ENCODE measurements at regions not wholly inside any gene's neighbourhood (a gene's known extent, or its start where the extent isn't known, plus 50 kb on each side); places are given as distances from the start of the nearest gene placed in this dataset.

GRCh38 chr21:39118061-39118460, 65.2 kb downstream of the PSMG1 start:
- TF ChIP-seq USF1 (IDR thresholded peaks at IDR 0.05) = no peak
- no peak for TF ChIP-seq EP300 (IDR thresholded peaks at IDR 0.05; ENCODE audit: borderline replicate concordance)
- TF ChIP-seq FOXM1 (IDR thresholded peaks at IDR 0.05; ENCODE audit: borderline replicate concordance, low read depth) = no peak
- no peak for TF ChIP-seq TAF1 (IDR thresholded peaks at IDR 0.05; ENCODE audit: low read depth)
- no peak for TF ChIP-seq RAD21 (IDR thresholded peaks at IDR 0.05; ENCODE audit: low read depth)
- TF ChIP-seq CEBPB (IDR thresholded peaks at IDR 0.05) = no peak

All from Ishikawa (cell line).